HEK293 (cell line): ENCODE measurements at regions not wholly inside any gene's neighbourhood (a gene's known extent, or its start where the extent isn't known, plus 50 kb on each side); places are given as distances from the start of the nearest gene placed in this dataset.

Source experiments
- ATF2 ChIP-seq: fragments of 450-650 bp; formaldehyde crosslinking; IDR thresholded peaks from 2 replicates; pipeline ENCODE4 v1.5.1; 2016; ENCODE audit warnings: missing biosample characterization, missing genetic modification characterization, low read depth
- PATZ1 ChIP-seq: fragments of 450-650 bp; formaldehyde crosslinking; IDR thresholded peaks from 2 replicates; pipeline ENCODE4 v1.5.1; 2016; ENCODE audit warnings: missing biosample characterization, missing genetic modification characterization
- REST ChIP-seq: fragments of 450-650 bp; formaldehyde crosslinking; IDR thresholded peaks from 2 replicates; pipeline ENCODE4 v1.5.1; 2016; ENCODE audit warnings: missing biosample characterization, missing genetic modification characterization
- ZFP41 ChIP-seq: fragments of 450-650 bp; formaldehyde crosslinking; IDR thresholded peaks from 2 replicates; pipeline ENCODE4 v1.5.1; 2016; ENCODE audit warnings: missing biosample characterization, missing genetic modification characterization, borderline replicate concordance
- ZNF341 ChIP-seq: fragments of 450-650 bp; formaldehyde crosslinking; IDR thresholded peaks from 2 replicates; pipeline ENCODE4; 2016; ENCODE audit warnings: low read depth, missing biosample characterization, missing genetic modification characterization
- ZNF391 ChIP-seq: fragments of 450-650 bp; formaldehyde crosslinking; IDR thresholded peaks from 2 replicates; pipeline ENCODE4 v1.5.1; 2016; ENCODE audit warnings: low read depth, missing biosample characterization, missing genetic modification characterization, borderline replicate concordance
- TF ChIP-seq, protein P1 (sequence below): fragments of 450-650 bp; formaldehyde crosslinking; IDR thresholded peaks from 2 replicates; pipeline ENCODE4 v1.5.1; 2016; ENCODE audit warnings: missing biosample characterization, missing genetic modification characterization

GRCh38 chr7:65471587-65471986 is 97.9 kb downstream of the ZNF92 start:
- TF ChIP-seq PATZ1 (tag by site-specific recombination) (no peak), ZNF391 (tag by site-specific recombination) (no peak), ATF2 (no peak), ZFP41 (no peak), REST (tag by site-specific recombination) (no peak), ZNF341 (no peak)
- TF ChIP-seq, protein P1, sequence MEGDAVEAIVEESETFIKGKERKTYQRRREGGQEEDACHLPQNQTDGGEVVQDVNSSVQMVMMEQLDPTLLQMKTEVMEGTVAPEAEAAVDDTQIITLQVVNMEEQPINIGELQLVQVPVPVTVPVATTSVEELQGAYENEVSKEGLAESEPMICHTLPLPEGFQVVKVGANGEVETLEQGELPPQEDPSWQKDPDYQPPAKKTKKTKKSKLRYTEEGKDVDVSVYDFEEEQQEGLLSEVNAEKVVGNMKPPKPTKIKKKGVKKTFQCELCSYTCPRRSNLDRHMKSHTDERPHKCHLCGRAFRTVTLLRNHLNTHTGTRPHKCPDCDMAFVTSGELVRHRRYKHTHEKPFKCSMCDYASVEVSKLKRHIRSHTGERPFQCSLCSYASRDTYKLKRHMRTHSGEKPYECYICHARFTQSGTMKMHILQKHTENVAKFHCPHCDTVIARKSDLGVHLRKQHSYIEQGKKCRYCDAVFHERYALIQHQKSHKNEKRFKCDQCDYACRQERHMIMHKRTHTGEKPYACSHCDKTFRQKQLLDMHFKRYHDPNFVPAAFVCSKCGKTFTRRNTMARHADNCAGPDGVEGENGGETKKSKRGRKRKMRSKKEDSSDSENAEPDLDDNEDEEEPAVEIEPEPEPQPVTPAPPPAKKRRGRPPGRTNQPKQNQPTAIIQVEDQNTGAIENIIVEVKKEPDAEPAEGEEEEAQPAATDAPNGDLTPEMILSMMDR (tag by site-specific recombination) = no peak
